COLO668 (cell line): ENCODE measurements at regions not wholly inside any gene's neighbourhood (a gene's known extent, or its start where the extent isn't known, plus 50 kb on each side); places are given as distances from the start of the nearest gene placed in this dataset.

Experiments used
- DNase-seq: peaks from one replicate; lab custom pipeline; 2025; ENCODE audit not compliant: unreplicated experiment; lab: John Stamatoyannopoulos, UW

DNA sequence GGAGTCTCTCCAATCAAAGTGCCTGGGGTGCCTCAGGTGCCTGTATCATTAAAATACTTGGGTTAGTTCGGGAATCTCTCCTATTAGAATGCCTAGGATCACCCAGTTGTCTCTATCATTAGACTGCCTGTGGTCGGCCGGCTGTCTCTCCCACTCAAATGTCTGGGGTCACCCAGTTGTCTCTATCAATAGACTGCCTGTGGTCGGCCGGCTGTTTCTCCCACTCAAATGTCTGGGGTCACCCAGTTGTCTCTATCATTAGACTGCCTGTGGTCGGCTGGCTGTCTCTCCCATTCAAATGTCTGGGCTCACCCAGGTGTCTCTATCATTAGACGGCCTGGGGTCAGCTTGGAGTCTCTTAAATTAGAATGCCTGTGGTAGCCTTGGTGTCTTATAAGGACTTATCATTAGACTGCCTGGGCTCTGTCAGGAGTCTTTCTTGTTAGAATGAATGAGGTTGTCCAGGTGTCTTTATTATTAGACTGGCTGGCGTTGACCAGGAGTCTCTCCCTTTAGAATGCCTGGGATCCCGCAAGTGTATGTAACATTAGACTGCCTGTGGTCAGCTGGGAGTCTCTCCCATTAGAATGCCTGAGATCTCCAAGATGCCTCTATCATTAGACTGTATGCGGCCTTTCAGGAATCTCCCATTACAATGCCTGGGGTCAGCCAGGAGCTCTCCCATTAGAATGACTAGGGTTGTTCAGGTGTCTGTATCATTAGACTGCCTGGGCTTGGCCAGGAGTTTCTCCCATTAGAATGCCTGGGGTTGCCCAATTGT lies 1555.5 kb downstream of the UQCRFS1 start:
- DNase-seq: no peak

DNA sequence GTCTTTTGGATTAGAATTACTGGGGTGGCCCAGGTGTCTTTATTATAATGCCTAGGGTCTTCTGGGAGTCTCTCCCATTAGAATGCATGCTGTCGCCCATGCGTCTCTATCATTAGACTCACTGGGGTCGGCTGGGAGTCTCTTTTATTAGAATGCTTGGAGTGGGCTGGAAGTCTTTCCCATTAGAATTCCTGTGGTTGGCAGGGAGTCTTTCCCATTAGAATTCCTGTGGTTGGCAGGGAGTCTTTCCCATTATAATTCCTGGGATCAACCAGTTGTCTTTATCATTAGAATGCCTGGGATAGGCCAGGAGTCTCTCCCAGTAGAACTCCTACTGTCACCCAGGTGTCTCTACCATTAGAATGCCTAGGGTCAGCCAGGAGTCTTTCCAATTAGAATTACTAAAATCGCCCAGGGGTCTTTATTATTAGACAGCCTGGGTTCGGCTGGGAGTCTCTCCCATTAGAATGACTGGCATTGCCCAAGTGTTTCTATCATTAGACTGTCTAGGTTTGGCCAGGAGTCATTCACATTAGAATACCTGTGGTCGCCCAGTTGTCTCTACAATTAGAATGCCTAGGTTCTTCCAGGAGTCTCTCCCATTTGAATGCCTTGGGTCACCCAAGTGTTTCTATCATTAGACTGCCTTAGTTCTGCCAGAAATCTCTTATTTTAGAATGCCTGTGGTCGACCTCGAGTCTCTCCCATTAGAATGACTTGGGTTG lies 1558.5 kb downstream of the UQCRFS1 start:
- DNase-seq: no peak

DNA sequence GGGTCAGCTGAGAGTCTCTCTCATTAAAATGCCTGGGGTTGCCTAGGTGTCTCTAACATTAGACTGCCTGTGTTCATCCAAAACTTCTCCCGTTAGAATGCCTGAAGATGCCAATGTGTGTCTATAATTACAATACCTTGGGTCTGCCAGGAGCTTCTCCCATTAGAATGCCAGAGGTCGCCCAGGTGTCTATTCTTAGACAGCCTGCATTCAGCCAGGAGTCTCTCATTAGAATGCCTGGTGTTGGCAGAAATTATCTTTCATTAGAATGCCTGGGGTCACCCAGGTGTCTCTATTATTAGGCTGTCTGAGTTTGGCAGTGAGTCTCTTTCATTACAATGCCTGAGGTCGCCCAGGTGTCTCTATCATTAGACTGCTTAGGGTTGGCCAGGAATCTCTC lies 1560.2 kb downstream of the UQCRFS1 start:
- no peak for DNase-seq

DNA sequence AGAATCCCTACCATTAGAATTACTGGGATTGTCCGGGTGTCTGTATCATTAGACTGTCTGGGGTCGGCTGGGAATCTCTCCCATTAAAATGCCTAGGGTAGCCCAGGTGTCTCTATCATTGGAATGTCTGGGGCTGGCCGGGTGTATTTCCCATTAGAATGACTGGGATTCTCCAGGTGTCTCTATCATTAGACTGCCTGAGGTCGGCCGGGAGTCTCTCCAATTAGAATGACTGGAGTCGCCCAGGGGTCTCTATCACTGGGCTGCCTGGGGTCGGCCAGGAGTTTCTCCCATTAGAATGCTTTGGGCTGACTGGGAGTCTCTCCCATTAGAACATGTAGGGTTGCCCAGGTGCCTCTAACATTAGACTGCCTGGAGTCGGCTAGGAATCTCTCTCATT lies 1560.7 kb downstream of the UQCRFS1 start:
- no peak for DNase-seq

DNA sequence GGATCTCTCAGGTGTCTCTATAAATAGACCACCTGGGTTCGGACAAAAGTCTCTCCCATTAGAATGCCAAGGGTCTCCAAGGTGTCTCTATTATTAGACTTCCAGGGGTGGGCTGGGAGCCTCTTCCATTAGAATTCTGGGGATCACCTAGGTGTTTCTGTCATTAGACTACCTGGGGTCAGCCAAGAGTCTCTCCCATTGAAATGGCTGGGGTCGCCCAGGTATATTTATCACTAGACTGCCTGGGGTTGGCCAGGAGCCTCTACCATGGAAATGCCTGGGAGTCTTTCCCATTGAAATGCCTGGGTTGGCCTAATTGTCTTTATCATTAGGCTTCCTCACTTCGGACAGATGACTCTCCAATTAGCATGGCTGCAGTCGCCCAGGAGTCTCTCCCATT lies 1565.5 kb downstream of the UQCRFS1 start:
- DNase-seq: no peak

DNA sequence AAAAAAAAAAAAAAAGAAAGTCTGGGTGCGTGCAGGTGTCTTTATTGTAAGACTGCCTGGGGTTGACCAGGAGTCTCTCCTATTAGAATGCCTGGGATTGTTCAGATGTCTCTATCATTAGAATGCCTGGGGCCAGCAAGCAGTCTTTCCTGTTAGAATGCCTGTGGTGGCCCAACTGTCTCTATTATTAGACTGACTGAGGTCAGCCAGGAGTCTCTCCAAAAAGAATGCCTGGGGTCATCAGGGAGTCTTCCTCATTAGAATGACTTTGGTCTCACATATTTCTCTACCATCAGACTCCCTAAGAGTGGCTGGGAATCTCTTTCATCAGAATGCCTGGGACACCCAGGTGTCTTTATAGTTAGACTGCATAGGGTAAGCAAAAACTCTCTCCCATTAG lies 1577.5 kb downstream of the UQCRFS1 start:
- DNase-seq: no peak

DNA sequence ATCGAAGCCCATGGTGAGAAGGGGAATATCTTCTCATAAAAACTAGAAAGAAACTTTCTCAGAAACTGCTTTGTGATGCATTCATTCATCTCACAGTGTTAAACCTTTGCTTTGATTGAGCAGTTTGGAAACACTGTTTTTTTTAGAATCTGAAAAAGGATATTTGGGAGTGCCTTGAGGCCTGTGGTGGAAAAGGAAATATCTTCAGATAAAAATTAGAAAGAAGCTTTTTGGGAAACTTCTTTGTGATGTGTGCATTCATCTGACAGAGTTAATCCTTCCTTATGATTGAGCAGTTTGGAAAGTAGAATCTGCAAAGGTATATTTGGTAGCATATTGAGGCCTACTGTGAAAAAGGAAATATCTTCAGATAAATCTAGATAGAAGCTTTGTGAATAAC lies 1594.9 kb downstream of the UQCRFS1 start:
- DNase-seq: no peak

DNA sequence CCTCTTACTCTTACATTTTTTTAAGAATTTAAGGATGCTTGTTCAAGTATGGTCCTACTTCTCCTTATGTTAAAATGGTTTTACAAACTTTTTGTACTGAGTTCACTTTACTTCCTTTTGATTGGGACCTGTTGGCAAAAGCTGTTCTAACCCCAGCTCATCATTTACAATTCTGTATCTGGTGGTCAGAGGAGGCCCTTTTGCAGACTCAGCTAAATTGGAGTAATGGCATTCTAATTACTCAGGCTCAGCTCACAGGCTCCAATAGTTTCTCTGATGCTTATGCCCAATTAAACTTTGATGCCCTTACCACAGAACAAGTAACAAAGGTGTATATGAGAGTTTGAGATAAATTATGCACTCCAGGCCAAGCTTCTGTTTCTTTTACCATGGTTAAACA lies 1632.0 kb downstream of the UQCRFS1 start:
- DNase-seq: no peak
